ENCODE measurements at regions not wholly inside any gene's neighbourhood (a gene's known extent, or its start where the extent isn't known, plus 50 kb on each side); places are given as distances from the start of the nearest gene placed in this dataset.

DNA sequence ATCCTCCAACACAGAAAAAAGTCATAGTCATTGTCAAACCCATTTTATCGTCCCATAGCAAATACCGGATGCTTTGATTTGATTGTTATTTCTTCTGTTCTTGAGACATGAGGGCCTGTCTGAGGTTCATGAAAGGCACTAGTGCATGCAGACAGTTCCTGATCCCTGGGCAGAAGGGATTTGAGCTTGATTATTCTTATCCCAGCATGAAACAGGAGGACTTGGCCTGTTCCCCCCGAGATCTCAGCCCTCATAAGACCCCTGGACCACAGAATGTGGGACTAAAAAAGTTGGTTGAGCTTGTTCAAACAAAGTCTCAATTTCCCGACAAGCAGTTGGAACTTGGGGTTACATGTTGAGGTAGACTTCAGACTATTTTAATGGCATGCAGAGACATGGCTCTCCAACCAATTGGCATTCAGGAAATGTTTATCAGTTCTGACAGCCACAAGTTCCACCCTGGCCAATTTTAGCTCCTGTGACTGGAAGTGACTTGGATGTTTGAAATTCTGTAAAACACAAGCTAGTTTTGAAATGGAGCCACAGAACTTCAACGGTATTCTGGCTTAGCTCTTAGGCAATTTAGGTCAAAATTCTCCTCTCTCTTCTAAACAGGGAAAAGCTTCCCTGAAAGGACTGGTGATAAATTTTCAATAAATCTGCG, 366.9 kb upstream of the SLC14A2 start:
- Histone ChIP-seq H3K4me3 (replicated peaks; ENCODE audit: low read depth, low read length) (no peak overlapping the region), H3K27me3 (replicated peaks; ENCODE audit: control insufficient read depth, insufficient read depth, low read length) (no peaks in the 10 kb centered on the region; the same call in 1 of the 2 replicates), H3K36me3 (ENCODE audit: control insufficient read depth, insufficient read depth, low read length) (no peaks in the 10 kb centered on the region)
- DNase-seq (ENCODE audit: extremely low read depth, insufficient read length), result no peak
- TF ChIP-seq, protein P1, sequence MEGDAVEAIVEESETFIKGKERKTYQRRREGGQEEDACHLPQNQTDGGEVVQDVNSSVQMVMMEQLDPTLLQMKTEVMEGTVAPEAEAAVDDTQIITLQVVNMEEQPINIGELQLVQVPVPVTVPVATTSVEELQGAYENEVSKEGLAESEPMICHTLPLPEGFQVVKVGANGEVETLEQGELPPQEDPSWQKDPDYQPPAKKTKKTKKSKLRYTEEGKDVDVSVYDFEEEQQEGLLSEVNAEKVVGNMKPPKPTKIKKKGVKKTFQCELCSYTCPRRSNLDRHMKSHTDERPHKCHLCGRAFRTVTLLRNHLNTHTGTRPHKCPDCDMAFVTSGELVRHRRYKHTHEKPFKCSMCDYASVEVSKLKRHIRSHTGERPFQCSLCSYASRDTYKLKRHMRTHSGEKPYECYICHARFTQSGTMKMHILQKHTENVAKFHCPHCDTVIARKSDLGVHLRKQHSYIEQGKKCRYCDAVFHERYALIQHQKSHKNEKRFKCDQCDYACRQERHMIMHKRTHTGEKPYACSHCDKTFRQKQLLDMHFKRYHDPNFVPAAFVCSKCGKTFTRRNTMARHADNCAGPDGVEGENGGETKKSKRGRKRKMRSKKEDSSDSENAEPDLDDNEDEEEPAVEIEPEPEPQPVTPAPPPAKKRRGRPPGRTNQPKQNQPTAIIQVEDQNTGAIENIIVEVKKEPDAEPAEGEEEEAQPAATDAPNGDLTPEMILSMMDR (IDR thresholded peaks at IDR 0.05; ENCODE audit: insufficient read depth, low read length, poor library complexity, severe bottlenecking), result no peak

DNA sequence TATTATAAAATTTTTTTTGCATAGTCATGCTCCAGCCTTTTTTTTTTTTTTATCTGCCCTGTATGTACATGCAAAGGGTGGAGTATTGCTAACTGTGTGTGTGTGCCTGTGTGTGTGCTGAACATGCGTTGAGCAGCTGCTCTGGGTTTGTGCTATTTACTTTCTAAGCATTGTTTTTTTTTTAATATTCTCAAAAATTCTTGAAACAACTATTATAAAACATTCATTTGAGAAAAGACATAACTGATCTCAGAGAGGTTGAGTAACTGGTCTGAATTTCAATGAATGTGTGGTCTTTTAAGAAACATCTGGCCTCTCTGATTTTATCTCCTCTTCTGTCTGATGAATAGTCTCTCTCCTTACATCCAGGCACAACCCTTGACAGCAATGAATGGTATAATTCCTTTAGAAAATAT, 366.0 kb upstream of the SLC14A2 start:
- Histone ChIP-seq H3K4me3 (replicated peaks; ENCODE audit: low read depth, low read length) (no peak overlapping the region), H3K27me3 (replicated peaks; ENCODE audit: control insufficient read depth, insufficient read depth, low read length) (no peaks in the 10 kb centered on the region; the same call in 1 of the 2 replicates), H3K36me3 (ENCODE audit: control insufficient read depth, insufficient read depth, low read length) (no peaks in the 10 kb centered on the region)
- no peak for DNase-seq (ENCODE audit: extremely low read depth, insufficient read length)
- TF ChIP-seq, protein P1 (IDR thresholded peaks at IDR 0.05; ENCODE audit: insufficient read depth, low read length, poor library complexity, severe bottlenecking), result no peak

GRCh38 chr18:45250479-45250878, 364.8 kb upstream of the SLC14A2 start:
- TF ChIP-seq, protein P1 (IDR thresholded peaks at IDR 0.05; ENCODE audit: insufficient read depth, low read length, poor library complexity, severe bottlenecking), result no peak
- Histone ChIP-seq H3K4me3 (replicated peaks; ENCODE audit: low read depth, low read length) (no peak overlapping the region), H3K27me3 (replicated peaks; ENCODE audit: control insufficient read depth, insufficient read depth, low read length) (no peaks in the 10 kb centered on the region; the same call in 1 of the 2 replicates), H3K36me3 (ENCODE audit: control insufficient read depth, insufficient read depth, low read length) (no peaks in the 10 kb centered on the region)
- DNase-seq (ENCODE audit: extremely low read depth, insufficient read length), result no peak

DNA sequence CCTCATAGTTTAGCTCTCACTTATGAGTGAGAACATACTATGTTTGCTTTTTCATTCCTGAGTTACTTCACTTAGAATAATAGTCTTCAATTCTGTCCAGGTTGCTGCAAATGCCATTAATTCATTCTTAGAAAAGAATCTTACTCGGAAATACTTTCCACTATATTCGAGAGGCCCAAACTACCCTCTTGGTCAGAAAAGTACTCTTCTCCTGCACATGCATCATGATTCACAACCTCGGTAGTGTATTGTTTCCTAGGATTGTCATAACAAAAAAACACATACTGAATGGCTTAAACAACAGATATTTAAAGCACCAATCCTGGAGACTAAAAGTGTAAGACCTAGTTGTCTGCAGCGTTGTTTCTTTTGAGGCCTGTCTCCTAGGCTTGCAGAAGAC, 364.0 kb upstream of the SLC14A2 start:
- TF ChIP-seq, protein P1 (IDR thresholded peaks at IDR 0.05; ENCODE audit: insufficient read depth, low read length, poor library complexity, severe bottlenecking), result no peak
- DNase-seq (ENCODE audit: extremely low read depth, insufficient read length), result no peak
- Histone ChIP-seq H3K4me3 (replicated peaks; ENCODE audit: low read depth, low read length) (no peak overlapping the region), H3K27me3 (replicated peaks; ENCODE audit: control insufficient read depth, insufficient read depth, low read length) (no peaks in the 10 kb centered on the region; the same call in 1 of the 2 replicates), H3K36me3 (ENCODE audit: control insufficient read depth, insufficient read depth, low read length) (no peaks in the 10 kb centered on the region)

DNA sequence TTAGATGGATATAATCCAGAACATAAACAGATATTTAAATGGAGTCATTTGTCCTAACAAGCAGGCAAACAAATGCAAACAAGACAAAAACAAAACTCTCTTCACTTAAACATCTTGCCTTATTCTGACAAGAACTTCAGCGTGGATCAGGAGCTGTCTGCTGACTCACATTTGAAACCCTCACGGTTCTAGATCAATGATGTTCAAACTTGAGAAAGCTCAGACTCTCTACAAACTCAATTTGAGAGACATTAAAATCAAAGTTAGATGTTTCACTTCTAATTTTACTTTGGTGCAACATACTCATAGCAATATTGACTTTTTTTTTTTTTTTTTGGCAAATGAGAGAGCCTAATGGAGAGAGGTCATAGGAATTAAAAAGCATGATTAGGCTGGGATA, 362.8 kb upstream of the SLC14A2 start:
- H3K4me3 ChIP-seq (replicated peaks; ENCODE audit: low read depth, low read length), result no peak overlapping the region
- no peaks in the 10 kb centered on the region; the same call in 1 of the 2 replicates for H3K27me3 ChIP-seq (replicated peaks; ENCODE audit: control insufficient read depth, insufficient read depth, low read length)
- TF ChIP-seq, protein P1 (IDR thresholded peaks at IDR 0.05; ENCODE audit: insufficient read depth, low read length, poor library complexity, severe bottlenecking), result no peak
- H3K36me3 ChIP-seq (ENCODE audit: control insufficient read depth, insufficient read depth, low read length), result no peaks in the 10 kb centered on the region
- DNase-seq (ENCODE audit: extremely low read depth, insufficient read length), result no peak

All from GM06990 (cell line).